ENCODE measurements at regions not wholly inside any gene's neighbourhood (a gene's known extent, or its start where the extent isn't known, plus 50 kb on each side); places are given as distances from the start of the nearest gene placed in this dataset.

GRCh38 chr4:138902705-138903104, 112.9 kb upstream of the NOCT start:
- no peak for TF ChIP-seq CTCF (conservative IDR thresholded peaks at IDR 0.05; ENCODE audit: low read depth, low read length)
- TF ChIP-seq CEBPB (IDR thresholded peaks at IDR 0.05; ENCODE audit: low read depth, low read length): no peak
- TF ChIP-seq ELK1 (IDR thresholded peaks at IDR 0.05; ENCODE audit: borderline replicate concordance, low read depth, low read length): no peak
- no peak for TF ChIP-seq POLR2A (IDR thresholded peaks at IDR 0.05; ENCODE audit: low read depth, low read length)
- TF ChIP-seq RFX5 (IDR thresholded peaks at IDR 0.05; ENCODE audit: low read depth, low read length): no peak
- TF ChIP-seq BHLHE40 (IDR thresholded peaks at IDR 0.05; ENCODE audit: low read depth, low read length): no peak
- no peak for TF ChIP-seq SMC3 (IDR thresholded peaks at IDR 0.05; ENCODE audit: low read depth, low read length)
- TF ChIP-seq RAD21 (IDR thresholded peaks at IDR 0.05; ENCODE audit: low read length): no peak
- no peak for TF ChIP-seq MAFK (IDR thresholded peaks at IDR 0.05; ENCODE audit: low read depth, low read length)
- no peak for TF ChIP-seq RCOR1 (IDR thresholded peaks at IDR 0.05; ENCODE audit: insufficient replicate concordance, low read length)
